AG09309 (cell line): ENCODE measurements at regions not wholly inside any gene's neighbourhood (a gene's known extent, or its start where the extent isn't known, plus 50 kb on each side); places are given as distances from the start of the nearest gene placed in this dataset.
"Not testable (repeated sequence)": the region's sequence is repeated elsewhere in the genome, so short reads cannot be mapped to it uniquely, and the experiment has no call there.

ENCODE experiments used
- DNase-seq: peaks from one replicate; pipeline ENCODE4 v3.0.0-alpha.2; 2010; ENCODE audit warnings: low read depth
- H3K4me3 ChIP-seq: 2 replicates; pipeline ENCODE4 v1.5.1; 2011; ENCODE audit warnings: mild to moderate bottlenecking, low read depth, low read length, moderate library complexity; ENCODE audit not compliant: control insufficient read depth
- TF ChIP-seq, protein P1 (sequence below): IDR thresholded peaks from 2 replicates; pipeline ENCODE4 v1.5.1; 2011; ENCODE audit warnings: mild to moderate bottlenecking, low read depth, low read length, inconsistent platforms; ENCODE audit not compliant: insufficient read depth, control insufficient read depth; ENCODE audit errors: missing control alignments

DNA sequence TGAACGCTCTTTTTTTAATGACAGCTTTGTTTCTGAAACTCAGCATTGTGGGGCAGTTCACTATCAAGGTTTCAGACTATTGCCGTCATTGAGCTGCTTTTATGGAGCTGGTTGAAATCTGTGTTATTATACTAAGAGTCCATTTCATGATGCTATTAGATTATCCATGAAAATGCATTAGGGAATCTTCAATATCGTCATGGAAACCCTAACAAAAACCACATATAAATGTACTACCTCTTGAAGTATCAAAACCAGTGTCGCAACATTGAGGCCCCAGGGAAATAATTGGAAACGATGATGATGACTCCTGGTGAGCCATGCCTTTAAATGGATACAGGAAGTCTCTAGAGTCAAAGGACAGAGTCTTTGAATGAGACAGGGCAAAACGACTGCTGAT, 231.6 kb upstream of the CPHXL start:
- TF ChIP-seq, protein P1, sequence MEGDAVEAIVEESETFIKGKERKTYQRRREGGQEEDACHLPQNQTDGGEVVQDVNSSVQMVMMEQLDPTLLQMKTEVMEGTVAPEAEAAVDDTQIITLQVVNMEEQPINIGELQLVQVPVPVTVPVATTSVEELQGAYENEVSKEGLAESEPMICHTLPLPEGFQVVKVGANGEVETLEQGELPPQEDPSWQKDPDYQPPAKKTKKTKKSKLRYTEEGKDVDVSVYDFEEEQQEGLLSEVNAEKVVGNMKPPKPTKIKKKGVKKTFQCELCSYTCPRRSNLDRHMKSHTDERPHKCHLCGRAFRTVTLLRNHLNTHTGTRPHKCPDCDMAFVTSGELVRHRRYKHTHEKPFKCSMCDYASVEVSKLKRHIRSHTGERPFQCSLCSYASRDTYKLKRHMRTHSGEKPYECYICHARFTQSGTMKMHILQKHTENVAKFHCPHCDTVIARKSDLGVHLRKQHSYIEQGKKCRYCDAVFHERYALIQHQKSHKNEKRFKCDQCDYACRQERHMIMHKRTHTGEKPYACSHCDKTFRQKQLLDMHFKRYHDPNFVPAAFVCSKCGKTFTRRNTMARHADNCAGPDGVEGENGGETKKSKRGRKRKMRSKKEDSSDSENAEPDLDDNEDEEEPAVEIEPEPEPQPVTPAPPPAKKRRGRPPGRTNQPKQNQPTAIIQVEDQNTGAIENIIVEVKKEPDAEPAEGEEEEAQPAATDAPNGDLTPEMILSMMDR: no peak
- no peak overlapping the region for H3K4me3 ChIP-seq
- DNase-seq: no peak

DNA sequence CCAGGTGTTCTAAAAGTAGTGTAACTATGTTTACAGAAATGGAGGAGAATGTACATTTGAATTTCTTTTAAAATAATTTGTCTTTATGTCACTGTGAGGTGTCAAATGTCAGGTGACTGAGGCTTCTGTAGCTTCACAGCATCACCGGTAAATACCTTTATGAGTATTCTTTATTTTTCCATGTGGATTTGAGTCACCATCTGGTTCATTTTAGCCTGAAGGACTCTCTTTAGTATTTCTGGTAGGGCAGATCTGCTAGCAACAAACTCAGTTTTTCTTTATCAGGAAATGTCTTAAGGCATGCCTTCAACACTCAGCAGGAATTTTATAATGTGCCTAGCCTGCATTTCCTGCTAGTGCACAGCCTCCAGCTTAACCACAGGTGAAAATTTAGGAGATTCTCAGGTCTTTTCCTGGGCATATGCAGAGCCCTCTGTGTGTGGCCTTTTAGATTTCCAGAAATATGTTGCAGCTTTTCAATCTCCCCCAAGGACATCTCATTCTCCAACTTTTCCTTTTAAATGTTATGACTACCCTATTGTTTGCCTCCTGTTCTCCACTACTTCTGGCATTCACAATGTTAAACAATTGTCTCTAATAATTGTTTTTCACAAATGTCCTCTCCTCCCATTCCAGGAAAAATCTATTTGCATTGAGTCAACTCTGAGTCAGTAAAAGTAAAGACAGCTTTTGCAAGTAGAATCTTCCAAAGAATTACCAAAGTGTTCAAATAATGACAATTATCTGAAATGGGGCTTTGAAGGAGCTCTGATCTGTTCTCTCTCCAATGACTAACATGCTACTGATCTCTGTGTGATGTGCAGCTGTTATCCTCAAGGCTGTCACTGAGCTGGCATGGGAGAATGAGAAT, 239.4 kb upstream of the CPHXL start:
- TF ChIP-seq, protein P1: no peak
- DNase-seq: no peak
- no peak overlapping the region for H3K4me3 ChIP-seq

DNA sequence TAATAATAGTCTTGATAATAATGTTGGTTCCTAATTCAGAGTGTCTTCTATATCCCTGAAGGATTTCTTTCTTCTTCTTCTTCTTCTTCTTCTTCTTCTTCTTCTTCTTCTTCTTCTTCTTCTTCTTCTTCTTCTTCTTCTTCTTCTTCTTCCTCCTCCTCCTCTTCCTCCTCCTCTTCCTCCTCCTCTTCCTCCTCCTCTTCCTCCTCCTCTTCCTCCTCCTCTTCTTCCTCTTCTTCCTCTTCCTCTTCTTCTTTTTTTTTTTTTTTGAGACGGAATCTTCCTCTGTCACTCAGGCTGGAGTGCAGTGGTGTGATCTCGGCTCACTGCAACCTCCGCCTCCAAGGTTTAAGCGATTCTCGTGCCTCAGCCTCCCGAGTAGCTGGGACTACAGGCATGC, 242.8 kb upstream of the CPHXL start:
- not testable (repeated sequence) for H3K4me3 ChIP-seq, DNase-seq

DNA sequence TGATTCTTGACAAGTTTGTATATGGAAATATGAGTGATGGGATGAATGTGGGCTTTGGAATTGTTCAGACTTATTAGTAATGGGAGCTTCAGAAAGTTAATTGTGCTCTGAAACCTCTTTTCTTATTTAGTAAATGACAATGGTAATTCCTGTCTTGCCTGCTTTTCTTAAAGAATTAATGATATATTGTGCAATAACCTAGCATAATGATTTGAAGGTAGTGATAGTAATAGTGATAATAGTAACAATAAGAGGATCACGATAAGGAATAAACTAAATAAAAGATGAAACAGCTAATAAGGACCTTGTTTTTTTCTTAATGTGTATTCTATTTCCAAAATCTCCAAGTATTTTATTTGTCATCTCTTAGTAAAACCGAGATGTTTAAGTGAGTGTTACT, 245.0 kb upstream of the CPHXL start:
- TF ChIP-seq, protein P1: no peak
- DNase-seq: no peak
- no peak overlapping the region for H3K4me3 ChIP-seq

DNA sequence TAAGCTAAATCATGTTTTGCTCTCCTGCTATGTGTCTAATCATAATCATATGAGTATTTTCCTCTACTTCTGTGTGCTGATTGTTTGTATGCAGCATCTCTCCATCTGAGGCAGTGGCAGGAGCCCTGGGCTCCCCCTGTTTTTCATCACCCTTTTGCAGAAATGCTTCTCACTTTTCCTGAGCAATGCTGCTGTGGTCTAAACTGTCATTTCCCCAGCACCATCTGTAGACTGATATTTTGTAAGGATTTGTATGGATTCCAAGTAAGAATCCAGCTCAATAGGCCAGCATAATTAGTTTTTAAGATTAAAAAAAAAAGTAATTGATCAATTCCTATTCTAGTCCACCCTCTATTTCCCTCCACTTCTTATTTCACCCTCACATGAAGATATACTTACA, 257.0 kb upstream of the CPHXL start:
- DNase-seq: no peak
- TF ChIP-seq, protein P1: no peak
- H3K4me3 ChIP-seq: no peak overlapping the region

DNA sequence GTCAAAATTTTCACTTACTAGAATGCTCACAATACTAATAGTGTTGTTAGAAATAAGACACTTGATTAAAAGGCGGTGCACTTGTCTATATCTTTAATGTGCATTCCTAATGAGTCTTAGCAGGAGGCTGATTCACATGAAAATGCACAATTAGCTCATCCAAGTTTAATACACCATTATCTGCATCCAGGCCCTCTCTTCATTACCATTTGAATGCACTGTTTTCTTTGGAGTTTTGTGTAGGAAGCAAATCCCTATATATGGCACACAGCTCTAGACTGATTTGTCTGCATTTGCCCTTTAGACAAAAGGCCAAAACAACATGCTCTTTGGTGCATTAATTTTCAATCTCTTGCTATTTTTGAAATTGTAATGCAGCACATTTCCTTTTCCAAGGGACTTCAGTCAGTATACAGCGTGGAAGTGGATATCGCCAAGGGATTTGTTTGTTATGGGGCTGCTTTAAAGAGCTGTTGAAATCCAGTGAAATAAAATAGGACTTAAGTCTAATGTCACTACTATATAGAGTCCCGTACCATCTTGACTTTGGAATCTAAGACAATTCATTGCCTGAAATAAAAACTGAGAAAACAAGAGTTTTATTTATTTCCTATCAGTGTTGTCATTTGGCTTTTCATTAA, 257.6 kb upstream of the CPHXL start:
- TF ChIP-seq, protein P1: no peak
- DNase-seq: no peak
- no peak overlapping the region for H3K4me3 ChIP-seq

DNA sequence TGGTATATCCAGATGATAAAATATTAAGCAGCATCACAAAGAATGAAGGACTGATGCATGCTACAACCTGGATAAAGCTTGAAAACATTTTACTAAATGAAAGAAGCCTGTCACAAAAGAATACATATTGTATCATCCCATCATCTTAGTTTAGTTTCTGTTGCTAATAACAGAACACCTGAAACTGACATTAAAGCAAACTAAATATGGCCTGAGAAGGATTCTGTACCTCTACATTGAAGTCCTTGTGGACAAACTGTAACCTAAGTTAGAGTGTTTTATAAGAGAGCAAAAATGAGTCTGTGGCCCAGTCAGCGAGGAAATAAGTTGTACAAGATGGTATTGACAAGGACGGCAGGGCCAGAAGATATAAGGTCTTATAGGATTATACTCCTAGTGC, 261.0 kb upstream of the CPHXL start:
- DNase-seq: no peak
- TF ChIP-seq, protein P1: no peak
- no peak overlapping the region for H3K4me3 ChIP-seq
